ENCODE measurements at regions not wholly inside any gene's neighbourhood (a gene's known extent, or its start where the extent isn't known, plus 50 kb on each side); places are given as distances from the start of the nearest gene placed in this dataset.

DNA sequence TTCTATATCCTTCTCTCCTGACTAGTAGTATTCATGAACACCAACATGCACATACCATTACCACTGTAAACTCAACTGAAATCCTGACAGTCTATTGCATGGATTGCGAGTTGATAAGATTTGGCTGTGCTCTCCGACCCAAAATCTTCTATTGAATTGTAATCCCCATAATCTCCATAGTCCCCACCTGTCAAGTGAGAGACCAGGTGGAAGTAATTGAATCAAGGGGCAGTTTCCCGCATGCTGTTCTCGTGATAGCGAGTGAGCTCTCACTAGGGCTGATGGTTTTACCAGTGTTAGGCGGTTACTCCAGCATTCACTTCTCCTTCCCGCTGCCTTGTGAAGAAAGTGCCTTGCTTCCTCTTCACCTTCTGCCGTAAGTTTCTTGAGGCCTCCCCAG is 261.8 kb downstream of the PHF14 start:
- Histone ChIP-seq H3K9me3 (no peaks in the 10 kb centered on the region), H3K4me3 (no peak overlapping the region), H3K27me3 (no peaks in the 10 kb centered on the region), H3K36me3 (no peaks in the 10 kb centered on the region), H3K27ac (no peak overlapping the region), H3K4me1 (no peaks in the 10 kb centered on the region)
- intact Hi-C loops (cut with DNase I) = no loop called here
- TF ChIP-seq CTCF (IDR thresholded peaks at IDR 0.05) = no peak
- DNase-seq (no peak), ATAC-seq (no peak)

GRCh38 chr7:11236680-11237079 is 263.0 kb downstream of the PHF14 start:
- ATAC-seq (no peak), DNase-seq (no peak)
- no peaks in the 10 kb centered on the region for H3K27me3 ChIP-seq
- H3K36me3 ChIP-seq = no peaks in the 10 kb centered on the region
- H3K4me1 ChIP-seq = no peaks in the 10 kb centered on the region
- H3K27ac ChIP-seq = no peak overlapping the region
- TF ChIP-seq CTCF (IDR thresholded peaks at IDR 0.05) = no peak
- H3K9me3 ChIP-seq = no peaks in the 10 kb centered on the region
- no peak overlapping the region for H3K4me3 ChIP-seq
- intact Hi-C loops (cut with DNase I) = no loop called here

DNA sequence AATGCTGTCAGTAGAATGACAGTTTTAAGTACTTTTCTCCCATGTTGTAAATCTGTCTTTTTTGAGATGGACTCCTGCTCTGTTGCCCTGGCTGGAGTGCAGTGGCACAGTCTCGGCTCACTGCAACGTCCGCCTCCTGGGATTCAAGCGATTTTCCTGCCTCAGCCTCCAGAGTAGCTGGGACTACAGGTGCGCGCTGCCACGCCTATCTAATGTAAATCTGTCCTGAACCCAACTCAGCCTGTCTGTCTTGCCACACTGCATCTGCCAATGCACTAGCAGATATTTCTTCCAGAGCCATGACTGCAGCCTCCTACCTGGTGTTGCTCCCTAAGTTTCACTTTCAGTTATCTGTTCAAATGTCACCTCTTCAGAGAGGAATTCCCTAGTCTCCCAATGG is 264.1 kb downstream of the PHF14 start:
- DNase-seq = no peak

GRCh38 chr7:11239316-11239715 is 265.6 kb downstream of the PHF14 start:
- no peak for DNase-seq
- TF ChIP-seq CTCF (IDR thresholded peaks at IDR 0.05) = no peak
- Histone ChIP-seq H3K4me1 (no peaks in the 10 kb centered on the region), H3K27me3 (no peaks in the 10 kb centered on the region), H3K4me3 (no peak overlapping the region), H3K9me3 (no peaks in the 10 kb centered on the region), H3K36me3 (no peaks in the 10 kb centered on the region), H3K27ac (no peak overlapping the region)
- ATAC-seq = no peak
- intact Hi-C loops (cut with DNase I) = no loop called here

More for the DNA sequence above, 264.1 kb downstream of the PHF14 start:
- Histone ChIP-seq H3K4me3 (no peak overlapping the region), H3K36me3 (no peaks in the 10 kb centered on the region), H3K9me3 (no peaks in the 10 kb centered on the region), H3K27ac (no peak overlapping the region), H3K4me1 (no peaks in the 10 kb centered on the region), H3K27me3 (no peaks in the 10 kb centered on the region)
- intact Hi-C loops (cut with DNase I) = no loop called here
- TF ChIP-seq CTCF (IDR thresholded peaks at IDR 0.05) = no peak
- ATAC-seq = no peak

DNA sequence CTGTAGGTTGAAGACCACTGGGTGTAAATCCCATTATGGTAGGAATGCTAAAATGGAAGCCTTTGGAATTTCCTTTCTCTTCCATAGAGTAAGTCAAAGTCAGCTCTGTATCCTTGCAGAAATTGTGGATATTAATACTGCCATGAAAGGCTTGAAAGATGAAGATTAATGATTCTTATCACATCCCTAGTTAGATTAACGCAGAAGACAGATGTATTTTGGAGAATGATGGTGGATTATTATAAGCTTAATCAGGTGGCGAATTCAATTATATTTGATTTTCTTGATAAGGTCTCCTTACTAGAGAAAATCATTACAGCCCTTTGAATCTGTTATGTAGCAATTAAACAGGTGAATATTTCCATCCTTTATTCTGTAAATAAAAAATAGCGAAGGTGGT is 270.1 kb downstream of the PHF14 start:
- Histone ChIP-seq H3K27ac (no peak overlapping the region), H3K4me3 (no peak overlapping the region), H3K4me1 (no peaks in the 10 kb centered on the region), H3K9me3 (no peaks in the 10 kb centered on the region), H3K36me3 (no peaks in the 10 kb centered on the region), H3K27me3 (no peaks in the 10 kb centered on the region)
- TF ChIP-seq CTCF (IDR thresholded peaks at IDR 0.05) = no peak
- intact Hi-C loops (cut with DNase I) = no loop called here
- no peak for ATAC-seq
- no peak for DNase-seq

DNA sequence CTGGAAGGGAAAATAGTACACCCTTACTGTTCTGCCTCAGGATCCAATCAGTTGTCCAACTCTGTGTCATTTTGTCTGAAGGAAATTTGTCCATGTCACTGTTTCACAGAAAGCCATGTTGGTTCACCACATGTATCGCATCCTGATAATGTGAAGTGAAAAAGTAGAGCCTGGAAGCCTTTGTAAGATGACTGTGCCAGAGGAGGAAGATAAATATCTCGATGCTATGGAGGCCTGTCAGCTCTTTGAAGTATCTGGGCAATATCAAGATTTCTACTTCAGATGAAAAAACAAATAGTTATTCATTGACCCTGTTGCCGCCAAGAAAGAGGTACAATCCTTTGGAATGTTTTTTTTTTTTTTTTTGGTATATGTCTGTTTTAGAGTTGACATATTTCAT is 270.5 kb downstream of the PHF14 start:
- no peaks in the 10 kb centered on the region for H3K27me3 ChIP-seq
- no peak overlapping the region for H3K27ac ChIP-seq
- no peaks in the 10 kb centered on the region for H3K4me1 ChIP-seq
- H3K4me3 ChIP-seq = no peak overlapping the region
- TF ChIP-seq CTCF (IDR thresholded peaks at IDR 0.05) = no peak
- no peak for DNase-seq
- intact Hi-C loops (cut with DNase I) = no loop called here
- H3K36me3 ChIP-seq = no peaks in the 10 kb centered on the region
- ATAC-seq = no peak
- no peaks in the 10 kb centered on the region for H3K9me3 ChIP-seq
